ENCODE measurements at regions not wholly inside any gene's neighbourhood (a gene's known extent, or its start where the extent isn't known, plus 50 kb on each side); places are given as distances from the start of the nearest gene placed in this dataset.

GRCh38 chr4:138327338-138327737, 85.2 kb upstream of the SLC7A11 start:
- Mint-ChIP-seq H3K36me3 (ENCODE audit: low read depth) (no peaks in the 10 kb centered on the region), H3K4me3 (no peak overlapping the region), H3K27ac (ENCODE audit: unreplicated experiment) (no peak overlapping the region), H3K9me3 (peaks cover 10% of the 10 kb centered on the region), H3K27me3 (ENCODE audit: low read depth) (no peaks in the 10 kb centered on the region), H3K4me1 (peaks cover 12% of the 10 kb centered on the region)
- no peak for DNase-seq (ENCODE audit: low read depth, low spot score)
- no peak for TF ChIP-seq CTCF (conservative IDR thresholded peaks at IDR 0.05)

- Mint-ChIP-seq H3K4me3 (no peak overlapping the region), H3K4me1 (peaks cover 6% of the 10 kb centered on the region)
Measured at GRCh38 chr4:138320831-138321230, 78.7 kb upstream of the SLC7A11 start.

GRCh38 chr4:138320030-138320429, 77.9 kb upstream of the SLC7A11 start:
- Mint-ChIP-seq H3K4me3 (no peak overlapping the region), H3K27ac (ENCODE audit: unreplicated experiment) (no peak overlapping the region), H3K9me3 (peaks cover 7% of the 10 kb centered on the region), H3K27me3 (ENCODE audit: low read depth) (no peaks in the 10 kb centered on the region), H3K36me3 (ENCODE audit: low read depth) (no peaks in the 10 kb centered on the region), H3K4me1 (peaks cover 6% of the 10 kb centered on the region)
- no peak for TF ChIP-seq CTCF (conservative IDR thresholded peaks at IDR 0.05)
- no peak for DNase-seq (ENCODE audit: low read depth, low spot score)

More at GRCh38 chr4:138320831-138321230, 78.7 kb upstream of the SLC7A11 start:
- TF ChIP-seq CTCF (conservative IDR thresholded peaks at IDR 0.05) = no peak
- no peaks in the 10 kb centered on the region for H3K27me3 Mint-ChIP-seq (ENCODE audit: low read depth)
- H3K36me3 Mint-ChIP-seq (ENCODE audit: low read depth) = no peaks in the 10 kb centered on the region
- DNase-seq (ENCODE audit: low read depth, low spot score) = no peak
- H3K9me3 Mint-ChIP-seq = peaks cover 6% of the 10 kb centered on the region
- no peak overlapping the region for H3K27ac Mint-ChIP-seq (ENCODE audit: unreplicated experiment)

- Mint-ChIP-seq H3K27ac (ENCODE audit: unreplicated experiment) (no peak overlapping the region), H3K36me3 (ENCODE audit: low read depth) (no peaks in the 10 kb centered on the region), H3K4me3 (no peak overlapping the region), H3K9me3 (peaks cover 13% of the 10 kb centered on the region), H3K27me3 (ENCODE audit: low read depth) (no peaks in the 10 kb centered on the region), H3K4me1 (peaks cover 6% of the 10 kb centered on the region)
- DNase-seq (ENCODE audit: low read depth, low spot score) = no peak
- TF ChIP-seq CTCF (conservative IDR thresholded peaks at IDR 0.05) = no peak
Measured at GRCh38 chr4:138317175-138317748, 75.1 kb upstream of the SLC7A11 start.

- Mint-ChIP-seq H3K4me1 (peaks cover 21% of the 10 kb centered on the region), H3K27ac (ENCODE audit: unreplicated experiment) (no peak overlapping the region), H3K36me3 (ENCODE audit: low read depth) (no peaks in the 10 kb centered on the region), H3K27me3 (ENCODE audit: low read depth) (no peaks in the 10 kb centered on the region), H3K9me3 (peaks cover 13% of the 10 kb centered on the region), H3K4me3 (no peak overlapping the region)
- TF ChIP-seq CTCF (conservative IDR thresholded peaks at IDR 0.05) = no peak
- no peak for DNase-seq (ENCODE audit: low read depth, low spot score)
Measured at GRCh38 chr4:138312536-138312911, 70.4 kb upstream of the SLC7A11 start.

Data from neural crest cell (in vitro differentiated cells).